H9 (cell line): ENCODE measurements at regions not wholly inside any gene's neighbourhood (a gene's known extent, or its start where the extent isn't known, plus 50 kb on each side); places are given as distances from the start of the nearest gene placed in this dataset.

Source experiments
- DNase-seq: peaks from one replicate; pipeline ENCODE4 v3.0.0-alpha.2; 2017
- H2AFZ ChIP-seq: one replicate; pipeline ENCODE4 v1.6.1; 2013; ENCODE audit warnings: mild to moderate bottlenecking, low read length, control low read depth, moderate library complexity
- H2AK5ac ChIP-seq: 2 replicates; pipeline ENCODE4 v1.6.1; 2013; ENCODE audit warnings: low read length, control low read depth, mixed read lengths; ENCODE audit not compliant: insufficient read length
- H2BK120ac ChIP-seq: one replicate; pipeline ENCODE4 v1.6.1; 2013; ENCODE audit warnings: low read depth, mild to moderate bottlenecking, low read length, control low read depth, inconsistent platforms; ENCODE audit not compliant: poor library complexity, severe bottlenecking
- H2BK12ac ChIP-seq: 2 replicates; pipeline ENCODE4 v1.6.1; 2013; ENCODE audit warnings: low read length, control low read depth, mixed read lengths, low read depth; ENCODE audit not compliant: insufficient read length
- H2BK15ac ChIP-seq: 2 replicates; pipeline ENCODE4 v1.6.1; 2013; ENCODE audit warnings: low read depth, low read length, control low read depth
- H2BK20ac ChIP-seq: one replicate; pipeline ENCODE4 v1.6.1; 2013; ENCODE audit warnings: low read depth, mild to moderate bottlenecking, low read length, control low read depth, inconsistent platforms; ENCODE audit not compliant: poor library complexity, severe bottlenecking
- H2BK5ac ChIP-seq: 2 replicates; pipeline ENCODE4 v1.6.1; 2013; ENCODE audit warnings: low read length, control low read depth, mixed read lengths; ENCODE audit not compliant: insufficient read length
- H3K14ac ChIP-seq: 2 replicates; pipeline ENCODE4 v1.6.1; 2013; ENCODE audit warnings: low read length, control low read depth; ENCODE audit not compliant: insufficient read depth
- H3K18ac ChIP-seq: 2 replicates; pipeline ENCODE4 v1.6.1; 2013; ENCODE audit warnings: low read depth, mild to moderate bottlenecking, mixed read lengths, low read length, control low read depth; ENCODE audit not compliant: insufficient read length
- H3K23ac ChIP-seq: 2 replicates; pipeline ENCODE4 v1.6.1; 2013; ENCODE audit warnings: low read length, control low read depth, mixed read lengths, low read depth; ENCODE audit not compliant: insufficient read length
- H3K23me2 ChIP-seq: 2 replicates; pipeline ENCODE4 v1.6.1; 2013; ENCODE audit warnings: low read depth, mild to moderate bottlenecking, mixed read lengths, low read length, control low read depth; ENCODE audit not compliant: insufficient read length, poor library complexity, severe bottlenecking
- H3K27ac ChIP-seq: 2 replicates; pipeline ENCODE4 v1.5.1; 2013; ENCODE audit warnings: low read length, control low read depth, mixed read lengths, low read depth; ENCODE audit not compliant: insufficient read length
- H3K27me3 ChIP-seq: 2 replicates; pipeline ENCODE4 v1.6.1; 2013; ENCODE audit warnings: low read length, control low read depth, inconsistent platforms; ENCODE audit not compliant: insufficient read depth
- H3K4ac ChIP-seq: 2 replicates; pipeline ENCODE4 v1.6.1; 2013; ENCODE audit warnings: low read depth, mild to moderate bottlenecking, control low read depth, inconsistent platforms, low read length, moderate library complexity
- H3K4me1 ChIP-seq: 2 replicates; pipeline ENCODE4 v1.6.1; 2013; ENCODE audit warnings: low read length, control low read depth, inconsistent platforms; ENCODE audit not compliant: insufficient read depth
- H3K4me2 ChIP-seq: 2 replicates; pipeline ENCODE4 v1.6.1; 2013; ENCODE audit warnings: low read length, control low read depth, mixed read lengths; ENCODE audit not compliant: insufficient read length, insufficient read depth
- H3K56ac ChIP-seq: 2 replicates; pipeline ENCODE4 v1.6.1; 2013; ENCODE audit warnings: low read depth, mild to moderate bottlenecking, mixed read lengths, low read length, control low read depth; ENCODE audit not compliant: insufficient read length
- H3K79me1 ChIP-seq: 2 replicates; pipeline ENCODE4 v1.6.1; 2013; ENCODE audit warnings: low read depth, mild to moderate bottlenecking, moderate library complexity, low read length, control low read depth, inconsistent platforms; ENCODE audit not compliant: insufficient read depth, poor library complexity, severe bottlenecking
- H3K79me2 ChIP-seq: 2 replicates; pipeline ENCODE4 v1.6.1; 2013; ENCODE audit warnings: low read length, control low read depth, inconsistent platforms; ENCODE audit not compliant: insufficient read depth
- H3K9ac ChIP-seq: 2 replicates; pipeline ENCODE4 v1.6.1; 2013; ENCODE audit warnings: low read length, control low read depth, mixed read lengths; ENCODE audit not compliant: insufficient read length; ENCODE audit errors: extremely low read depth
- H3K9me3 ChIP-seq: one replicate; pipeline ENCODE4 v1.6.1; 2013; ENCODE audit warnings: low read depth, low read length, inconsistent platforms; ENCODE audit not compliant: control insufficient read depth
- H3T11ph ChIP-seq: one replicate; pipeline ENCODE4 v1.6.1; 2013; ENCODE audit warnings: mild to moderate bottlenecking, low read length, control low read depth, inconsistent platforms
- H4K20me1 ChIP-seq: one replicate; pipeline ENCODE4 v1.6.1; 2013; ENCODE audit not compliant: control insufficient read depth, insufficient read length, insufficient read depth
- H4K5ac ChIP-seq: 2 replicates; pipeline ENCODE4 v1.6.1; 2013; ENCODE audit warnings: low read depth, mild to moderate bottlenecking, mixed read lengths, low read length, control low read depth; ENCODE audit not compliant: insufficient read length
- H4K8ac ChIP-seq: replicated peaks from 2 replicates; pipeline ENCODE4 v1.6.1; 2013; ENCODE audit warnings: low read length, control low read depth, mixed read lengths, low read depth; ENCODE audit not compliant: insufficient read length
- H4K91ac ChIP-seq: 2 replicates; pipeline ENCODE4 v1.6.1; 2013; ENCODE audit warnings: low read depth, mild to moderate bottlenecking, moderate library complexity, mixed read lengths, low read length, control low read depth; ENCODE audit not compliant: insufficient read length
- H3K27ac Mint-ChIP-seq, 3 experiments: 2 replicates in 2 of 3; 3 replicates in 1 of 3; pipeline ENCODE4 v1.8.0; 2020 to 2021; ENCODE audit warnings: mixed read lengths in 3 of 3, mild to moderate bottlenecking in 1 of 3, moderate library complexity in 1 of 3
- H3K27me3 Mint-ChIP-seq: 2 replicates; pipeline ENCODE4 v1.8.0; 2021; ENCODE audit warnings: low read depth, mild to moderate bottlenecking, moderate library complexity, mixed read lengths
- H3K36me3 Mint-ChIP-seq, 3 experiments: 2 replicates in 2 of 3; 3 replicates in 1 of 3; pipeline ENCODE4 v1.8.0; 2020 to 2021; ENCODE audit warnings: low read depth in 3 of 3, mixed read lengths in 3 of 3; ENCODE audit not compliant: insufficient read depth in 1 of 3
- H3K4me1 Mint-ChIP-seq, 2 experiments: 2 replicates each; pipeline ENCODE4 v1.8.0; 2020; ENCODE audit warnings: mixed read lengths in 2 of 2
- H3K4me3 Mint-ChIP-seq, 2 experiments: 2 replicates in 1 of 2; 3 replicates in 1 of 2; pipeline ENCODE4 v1.8.0; 2020 to 2021; ENCODE audit warnings: mild to moderate bottlenecking in 2 of 2, mixed read lengths in 2 of 2, moderate library complexity in 1 of 2
- H3K9me3 Mint-ChIP-seq, 2 experiments: 2 replicates in 1 of 2; 3 replicates in 1 of 2; pipeline ENCODE4 v1.8.0; 2020; ENCODE audit warnings: mild to moderate bottlenecking in 2 of 2, mixed read lengths in 2 of 2, moderate library complexity in 1 of 2
- WGBS: extraction: QIAGEN DNeasy Blood & Tissue Kit; methylation state at CpG from one replicate; pipeline ENCODE4 v1.1.7; 2013; ENCODE audit warnings: missing lambda C conversion rate, low lambda C conversion rate, mixed read lengths; ENCODE audit not compliant: insufficient read length; ENCODE audit errors: extremely low coverage; 5-methylcytosine and 5-hydroxymethylcytosine counted together
- TF ChIP-seq, protein P1 (sequence below): fragments of 200-600 bp; sonication (generic); conservative IDR thresholded peaks from 3 replicates; pipeline ENCODE4 v1.8.0; 2021; ENCODE audit warnings: antibody characterized with exemption, mild to moderate bottlenecking

DNA sequence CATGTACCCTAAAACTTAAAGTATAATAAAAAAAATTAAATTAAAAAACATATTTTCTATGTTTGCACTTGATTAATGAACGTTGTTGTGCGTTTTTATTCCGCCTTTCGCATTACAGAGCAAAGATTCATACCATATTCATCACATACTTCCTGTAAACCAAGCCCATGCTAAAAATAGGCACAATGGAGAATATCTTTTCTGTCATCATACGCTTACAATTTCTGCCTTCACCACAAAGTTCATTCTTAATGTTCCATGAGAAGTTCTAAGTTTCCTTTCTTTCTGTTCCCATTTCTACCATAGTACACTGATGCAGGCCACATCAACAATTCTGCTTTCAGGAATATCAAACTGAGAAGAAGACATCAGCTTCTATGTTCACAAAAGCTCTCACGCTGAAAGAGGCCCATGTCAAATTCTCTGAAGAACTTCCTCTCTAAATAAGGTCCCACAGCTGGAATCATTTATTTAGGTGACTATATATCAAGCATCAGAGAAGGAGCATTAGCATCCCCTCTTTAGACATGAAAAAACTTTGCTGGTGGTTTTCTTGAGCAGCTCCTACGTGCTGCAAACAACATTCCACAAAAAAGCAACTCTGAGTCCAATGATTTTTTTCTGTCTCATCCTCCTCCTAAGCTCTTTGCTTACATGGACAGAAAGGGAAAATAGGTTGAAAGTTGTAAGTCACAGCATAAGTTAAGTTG lies 456.4 kb downstream of the CDH10 start:
- no peak overlapping the region for H4K91ac ChIP-seq
- peaks cover 0 to 6% of the 10 kb centered on the region in 2 experiments; a peak in 3 of 5 replicates for H3K9me3 Mint-ChIP-seq
- no peak overlapping the region for H3K4me2 ChIP-seq
- WGBS: no CpG with 5 or more reads among the region's 7 CpGs
- H3K9ac ChIP-seq: no peak overlapping the region
- H3T11ph ChIP-seq: no peak overlapping the region
- no peaks in the 10 kb centered on the region for H3K9me3 ChIP-seq
- no peaks in the 10 kb centered on the region for H3K23me2 ChIP-seq
- H4K5ac ChIP-seq: no peak overlapping the region
- no peak overlapping the region for H3K56ac ChIP-seq
- H3K23ac ChIP-seq: no peak overlapping the region
- no peak overlapping the region for H3K4me3 Mint-ChIP-seq
- no peak overlapping the region for H2BK120ac ChIP-seq
- no peaks in the 10 kb centered on the region for H3K4me1 ChIP-seq
- H2AFZ ChIP-seq: no peak overlapping the region
- H2BK5ac ChIP-seq: no peak overlapping the region
- no peaks in the 10 kb centered on the region for H3K27me3 ChIP-seq
- TF ChIP-seq, protein P1, sequence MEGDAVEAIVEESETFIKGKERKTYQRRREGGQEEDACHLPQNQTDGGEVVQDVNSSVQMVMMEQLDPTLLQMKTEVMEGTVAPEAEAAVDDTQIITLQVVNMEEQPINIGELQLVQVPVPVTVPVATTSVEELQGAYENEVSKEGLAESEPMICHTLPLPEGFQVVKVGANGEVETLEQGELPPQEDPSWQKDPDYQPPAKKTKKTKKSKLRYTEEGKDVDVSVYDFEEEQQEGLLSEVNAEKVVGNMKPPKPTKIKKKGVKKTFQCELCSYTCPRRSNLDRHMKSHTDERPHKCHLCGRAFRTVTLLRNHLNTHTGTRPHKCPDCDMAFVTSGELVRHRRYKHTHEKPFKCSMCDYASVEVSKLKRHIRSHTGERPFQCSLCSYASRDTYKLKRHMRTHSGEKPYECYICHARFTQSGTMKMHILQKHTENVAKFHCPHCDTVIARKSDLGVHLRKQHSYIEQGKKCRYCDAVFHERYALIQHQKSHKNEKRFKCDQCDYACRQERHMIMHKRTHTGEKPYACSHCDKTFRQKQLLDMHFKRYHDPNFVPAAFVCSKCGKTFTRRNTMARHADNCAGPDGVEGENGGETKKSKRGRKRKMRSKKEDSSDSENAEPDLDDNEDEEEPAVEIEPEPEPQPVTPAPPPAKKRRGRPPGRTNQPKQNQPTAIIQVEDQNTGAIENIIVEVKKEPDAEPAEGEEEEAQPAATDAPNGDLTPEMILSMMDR: no peak
- H3K18ac ChIP-seq: no peak overlapping the region
- H4K8ac ChIP-seq: no peak overlapping the region
- no peaks in the 10 kb centered on the region for H3K79me1 ChIP-seq
- no peak overlapping the region for H2BK12ac ChIP-seq
- no peak overlapping the region for H2AK5ac ChIP-seq
- no peak overlapping the region for H3K14ac ChIP-seq
- H4K20me1 ChIP-seq: no peaks in the 10 kb centered on the region
- no peak overlapping the region for H3K27ac ChIP-seq
- no peaks in the 10 kb centered on the region for H3K4me1 Mint-ChIP-seq
- DNase-seq: no peak
- no peak overlapping the region for H3K27ac Mint-ChIP-seq
- H3K36me3 Mint-ChIP-seq: no peaks in the 10 kb centered on the region; a peak in 2 of 7 replicates
- no peak overlapping the region for H2BK15ac ChIP-seq
- H3K4ac ChIP-seq: no peak overlapping the region
- no peaks in the 10 kb centered on the region for H3K27me3 Mint-ChIP-seq
- no peak overlapping the region for H2BK20ac ChIP-seq
- no peaks in the 10 kb centered on the region for H3K79me2 ChIP-seq
